A549 (cell line): ENCODE measurements at regions not wholly inside any gene's neighbourhood (a gene's known extent, or its start where the extent isn't known, plus 50 kb on each side); places are given as distances from the start of the nearest gene placed in this dataset.

Experiments
- ATAC-seq, 2 experiments: fragments of 200-7000 bp in 1 of 2; fragments of >200 bp in 1 of 2; cut with Nextera tagmentation in 1 of 2; cut with Tn5 transposase in 1 of 2; 3 replicates each; pipeline versions ENCODE4 v1.8.0 to v1.9.1; 2018 to 2020; ENCODE audit warnings: mild to moderate bottlenecking in 1 of 2, moderate library complexity in 1 of 2
- CTCF ChIA-PET: fragments of 300-600 bp; sonication (Branson Sonifier 250); formaldehyde crosslinking; extraction: SDS; loops from one replicate; lab custom pipeline; 2021; ENCODE audit warnings: antibody characterized with exemption, inconsistent platforms; lab: Yijun Ruan, JAX
- POLR2A ChIA-PET: fragments of 350-600 bp; formaldehyde crosslinking; extraction: SDS; loops from one replicate; lab custom pipeline; 2021; ENCODE audit warnings: antibody characterized with exemption, inconsistent platforms; lab: Yijun Ruan, JAX
- DNase-seq, 2 experiments: peaks; one replicate each; pipeline versions ENCODE4 v3.0.0 to v3.0.0-alpha.2; 2011 to 2016; ENCODE audit warnings: low read depth in 1 of 2, low spot score in 1 of 2
- FAIRE-seq: peaks from 2 replicates; lab custom pipeline; 2011; peaks lifted over from hg19 to GRCh38; lab: Jason Lieb, UNC
- H3K27ac ChIP-seq, 2 experiments: fragments of >200 bp; sonication (Bioruptor Twin); formaldehyde crosslinking; 3 replicates each; pipeline ENCODE4 v1.5.1; 2016 to 2017
- H3K4me1 ChIP-seq: fragments of >200 bp; sonication (Bioruptor Twin); formaldehyde crosslinking; 3 replicates; pipeline ENCODE4 v1.6.1; 2016
- H3K4me2 ChIP-seq: fragments of >200 bp; sonication (Bioruptor Twin); formaldehyde crosslinking; 3 replicates; pipeline ENCODE4 v1.6.1; 2016
- H3K4me3 ChIP-seq: fragments of >200 bp; sonication (Bioruptor Twin); formaldehyde crosslinking; 3 replicates; pipeline ENCODE4 v1.5.1; 2016
- H3K9me3 ChIP-seq: fragments of >200 bp; sonication (Bioruptor Twin); formaldehyde crosslinking; 3 replicates; pipeline ENCODE4 v1.6.1; 2016
- ATOH8 ChIP-seq: fragments of 250-450 bp; sonication (Bioruptor Pico); IDR thresholded peaks from 2 replicates; pipeline ENCODE4 v1.5.0; 2020; ENCODE audit warnings: low read depth, mild to moderate bottlenecking, moderate library complexity
- BCL3 ChIP-seq: fragments of >200 bp; sonication (Bioruptor Twin); formaldehyde crosslinking; IDR thresholded peaks from 3 replicates; pipeline ENCODE4 v1.6.1; 2016
- BHLHE40 ChIP-seq: IDR thresholded peaks from 2 replicates; pipeline ENCODE4 v1.6.1; 2012; ENCODE audit warnings: low read depth, low read length, inconsistent platforms
- CHD2 ChIP-seq: fragments of 150-350 bp; IDR thresholded peaks from 2 replicates; pipeline ENCODE4 v1.6.1; 2014; ENCODE audit warnings: low read length; ENCODE audit not compliant: partially characterized antibody
- ELK1 ChIP-seq: fragments of 150-350 bp; IDR thresholded peaks from 2 replicates; pipeline ENCODE4 v1.6.1; 2014; ENCODE audit warnings: low read depth, mild to moderate bottlenecking, low read length
- FOSL2 ChIP-seq, 2 experiments: fragments of 450-650 bp in 1 of 2; fragments of >200 bp in 1 of 2; sonication (Bioruptor Twin) in 1 of 2; formaldehyde crosslinking; IDR thresholded peaks; 2 replicates each; pipeline versions ENCODE4 v1.5.0 to v1.6.1; 2016 to 2020; ENCODE audit warnings: mild to moderate bottlenecking in 1 of 2, moderate library complexity in 1 of 2
- GATA3 ChIP-seq: IDR thresholded peaks from 2 replicates; pipeline ENCODE4 v1.6.1; 2012; ENCODE audit warnings: borderline replicate concordance
- HDAC2 ChIP-seq: fragments of 200-600 bp; sonication (generic); IDR thresholded peaks from 2 replicates; pipeline ENCODE4 v1.6.1; 2016
- HEYL ChIP-seq: fragments of 250-450 bp; sonication (Bioruptor Pico); IDR thresholded peaks from 2 replicates; pipeline ENCODE4 v1.8.0; 2021; ENCODE audit warnings: mild to moderate bottlenecking, moderate library complexity
- JUNB ChIP-seq: fragments of >200 bp; sonication (Bioruptor Twin); formaldehyde crosslinking; IDR thresholded peaks from 2 replicates; pipeline ENCODE4 v1.6.1; 2016
- KDM1A ChIP-seq: fragments of 200-600 bp; sonication (generic); IDR thresholded peaks from 2 replicates; pipeline ENCODE4 v1.6.1; 2016; ENCODE audit warnings: low read depth, mild to moderate bottlenecking
- KDM5A ChIP-seq: fragments of 200-600 bp; sonication (generic); IDR thresholded peaks from 2 replicates; pipeline ENCODE4 v1.6.1; 2016; ENCODE audit warnings: antibody characterized with exemption, mild to moderate bottlenecking
- MAFK ChIP-seq: fragments of 450-650 bp; IDR thresholded peaks from 2 replicates; pipeline ENCODE4 v1.6.1; 2014; ENCODE audit not compliant: partially characterized antibody
- MAX ChIP-seq: IDR thresholded peaks from 2 replicates; pipeline ENCODE4 v1.6.1; 2012
- MAZ ChIP-seq: fragments of 150-350 bp; IDR thresholded peaks from 2 replicates; pipeline ENCODE4 v1.6.1; 2014; ENCODE audit warnings: antibody characterized with exemption, low read depth, low read length, borderline replicate concordance
- RCOR1 ChIP-seq: fragments of 150-350 bp; IDR thresholded peaks from 2 replicates; pipeline ENCODE4 v1.6.1; 2014; ENCODE audit warnings: antibody characterized with exemption, low read length, low read depth
- SREBF2 ChIP-seq: fragments of 450-650 bp; IDR thresholded peaks from 2 replicates; pipeline ENCODE4 v1.6.1; 2014; ENCODE audit warnings: mild to moderate bottlenecking, moderate library complexity
- ZC3H11A ChIP-seq: fragments of 450-650 bp; IDR thresholded peaks from 2 replicates; pipeline ENCODE4 v1.6.1; 2014; ENCODE audit warnings: antibody characterized with exemption, mild to moderate bottlenecking
- WGBS: methylation state at CpG from one replicate; pipeline ENCODE4 v1.1.6; 2017; ENCODE audit errors: missing lambda C conversion rate; 5-methylcytosine and 5-hydroxymethylcytosine counted together

GRCh38 chr14:26820138-26820537 lies 222.3 kb upstream of the NOVA1 start (continued):
- TF ChIP-seq ATOH8, result no peak
- no peak for TF ChIP-seq CHD2
- TF ChIP-seq BCL3, result no peak
- TF ChIP-seq KDM1A, result no peak

GRCh38 chr14:26820572-26820971 lies 222.7 kb upstream of the NOVA1 start:
- DNase-seq (no peak), FAIRE-seq (peak; percentile 68)
- Histone ChIP-seq H3K4me2 (peak overlapping the region; percentile 58), H3K4me3 (no peak overlapping the region)
- CTCF ChIA-PET, result no interaction called here
- TF ChIP-seq BCL3 (no peak), MAFK (peak; percentile 89), RCOR1 (no peak), ATOH8 (no peak), GATA3 (peak; percentile 75), ZC3H11A (no peak), MAX (no peak), KDM5A (no peak), HDAC2 (no peak), ELK1 (no peak)
- TF ChIP-seq, all 56 proteins: peak for 2
- H3K9me3 ChIP-seq, result no peaks in the 10 kb centered on the region
- 8% methylated on average over 4 of the region's 4 CpGs for WGBS
- ATAC-seq, result no peak; a peak in 1 of 6 replicates
- POLR2A ChIA-PET, result no interaction called here
- no peak overlapping the region for H3K27ac ChIP-seq
- peaks cover 15% of the 10 kb centered on the region; the same call in 2 of the 3 replicates for H3K4me1 ChIP-seq

- TF ChIP-seq HEYL (CRISPR knock-in tag) (no peak), JUNB (no peak), MAZ (no peak), BHLHE40 (no peak), KDM1A (no peak)
- WGBS, result 80% methylated on average over 4 of the region's 4 CpGs
- ChIA-PET CTCF (no interaction called here), POLR2A (no interaction called here)
- FAIRE-seq (no peak), DNase-seq (no peak), ATAC-seq (no peak)
- Histone ChIP-seq H3K4me1 (peaks cover 6% of the 10 kb centered on the region), H3K27ac (no peak overlapping the region), H3K4me2 (no peak overlapping the region), H3K9me3 (no peaks in the 10 kb centered on the region), H3K4me3 (no peak overlapping the region)
Observed at GRCh38 chr14:26828741-26829140, 230.9 kb upstream of the NOVA1 start.

- Histone ChIP-seq H3K4me2 (peak overlapping the region; percentile 33), H3K4me1 (peaks cover 14% of the 10 kb centered on the region), H3K27ac (peak overlapping the region; percentile 6 to 45; a peak in 3 of 6 replicates), H3K9me3 (no peaks in the 10 kb centered on the region), H3K4me3 (no peak overlapping the region)
- ATAC-seq, result no peak; a peak in 1 of 6 replicates
- DNase-seq, result peak in 1 of 2 experiments; percentile 48
- FAIRE-seq, result no peak
- ChIA-PET POLR2A (no interaction called here), CTCF (no interaction called here)
- TF ChIP-seq GATA3 (peak; percentile 31; the same call in 1 of the 2 replicates), HEYL (CRISPR knock-in tag) (no peak), SREBF2 (no peak), FOSL2 (IDR thresholded peaks at IDR 0.05) (no peak), FOSL2 (CRISPR knock-in tag; IDR thresholded peaks at IDR 0.05) (peak; percentile 12; the same call in 1 of the 2 replicates)
Observed at GRCh38 chr14:26833621-26834176, 235.9 kb upstream of the NOVA1 start.
